ENCODE measurements at regions not wholly inside any gene's neighbourhood (a gene's known extent, or its start where the extent isn't known, plus 50 kb on each side); places are given as distances from the start of the nearest gene placed in this dataset.

DNA sequence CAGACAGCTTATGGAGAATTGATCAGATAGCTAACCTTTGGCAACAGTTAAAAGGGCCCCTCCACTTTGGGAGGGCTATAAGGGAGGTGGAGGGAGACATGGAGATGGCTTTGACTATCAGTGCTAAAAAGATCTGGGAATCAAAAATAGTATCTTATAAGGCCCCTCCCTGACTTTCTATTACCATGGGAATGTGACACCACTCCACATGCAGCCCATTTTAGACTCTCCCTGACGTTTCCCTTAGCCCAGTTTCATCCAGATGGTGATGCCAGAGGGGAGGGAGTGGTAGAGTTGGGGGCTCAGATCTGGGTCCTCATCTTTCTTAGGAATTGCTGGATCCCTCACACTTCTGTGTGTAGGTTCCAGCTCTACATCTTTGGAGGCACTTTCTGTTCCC is 200.0 kb upstream of the DTNBP1 start:
- no peak for TF ChIP-seq POLR2A (IDR thresholded peaks at IDR 0.05)
- TF ChIP-seq CTCF (IDR thresholded peaks at IDR 0.05) = no peak
- TF ChIP-seq EP300 (IDR thresholded peaks at IDR 0.05) = no peak
- no peak for TF ChIP-seq POLR2AphosphoS5 (IDR thresholded peaks at IDR 0.05)

Data from stomach (tissue), 4 donors.